Jurkat, Clone E6-1 (cell line): ENCODE measurements at regions not wholly inside any gene's neighbourhood (a gene's known extent, or its start where the extent isn't known, plus 50 kb on each side); places are given as distances from the start of the nearest gene placed in this dataset.
"Not testable (repeated sequence)": the region's sequence is repeated elsewhere in the genome, so short reads cannot be mapped to it uniquely, and the experiment has no call there.

Experiments used
- DNase-seq: peaks from one replicate; pipeline ENCODE4 v3.0.0-alpha.2; 2011; ENCODE audit warnings: low read depth, low spot score
- H3K4me3 ChIP-seq: 2 replicates; pipeline ENCODE4 v1.5.1; 2011; ENCODE audit warnings: mild to moderate bottlenecking, low read length, control low read depth, moderate library complexity

DNA sequence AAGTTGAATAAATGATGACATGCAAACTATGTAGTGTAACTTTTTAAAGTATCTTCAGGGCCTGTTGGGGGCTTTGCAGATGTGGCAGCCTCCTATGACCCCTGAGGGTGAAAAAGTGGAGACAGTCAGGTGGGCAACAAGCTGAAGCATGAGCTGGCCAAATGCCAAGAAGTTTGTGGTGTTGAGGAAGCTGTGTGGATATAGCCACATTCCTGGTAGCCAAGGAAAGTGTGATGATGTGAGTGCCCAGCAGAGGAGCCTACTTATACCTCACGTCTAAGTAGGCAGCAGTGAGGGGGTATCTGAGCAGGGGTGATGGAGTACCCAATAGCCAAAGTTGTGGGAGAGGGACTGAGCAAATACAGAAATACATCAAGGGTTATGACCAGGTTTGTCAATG, 621.2 kb upstream of the CDH6 start:
- DNase-seq: no peak

GRCh38 chr5:30561771-30562170, 631.7 kb upstream of the CDH6 start:
- H3K4me3 ChIP-seq: no peak overlapping the region
- DNase-seq: no peak

More for the DNA sequence above, 621.2 kb upstream of the CDH6 start:
- H3K4me3 ChIP-seq: no peak overlapping the region

- no peak overlapping the region for H3K4me3 ChIP-seq
- DNase-seq: no peak
Observed at GRCh38 chr5:30551618-30552017, 641.9 kb upstream of the CDH6 start.

DNA sequence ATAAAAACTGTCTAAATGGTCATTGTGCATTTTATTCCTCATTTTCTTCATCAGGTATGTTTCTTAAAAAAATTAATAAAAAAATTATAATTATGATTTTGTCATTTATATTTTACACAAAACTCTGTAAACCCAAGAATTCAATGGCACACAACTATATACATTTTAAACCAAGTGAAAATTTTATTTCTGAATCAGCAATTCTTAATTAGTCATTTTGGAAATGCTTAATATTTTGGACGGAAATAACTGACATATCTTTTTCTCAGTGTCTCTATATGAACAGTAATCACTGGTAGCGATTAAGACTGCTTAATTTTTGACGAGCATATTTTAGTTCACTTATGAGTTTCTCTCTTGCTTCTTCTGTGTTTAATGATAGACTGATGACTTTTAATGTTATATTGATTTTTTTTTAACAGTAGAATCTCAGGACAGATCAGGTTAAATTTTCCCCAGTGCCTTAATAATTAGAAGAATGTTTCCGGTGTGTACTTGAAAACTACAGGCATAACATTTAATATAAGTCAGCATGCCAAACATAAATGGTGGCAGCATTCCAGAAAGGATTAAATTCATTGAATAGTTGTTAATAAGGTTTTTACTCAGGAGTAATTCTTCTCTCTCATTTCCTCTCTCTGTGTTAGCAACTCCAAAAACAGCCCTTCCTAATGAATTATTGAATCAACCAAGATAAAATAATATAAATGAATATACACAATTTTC, 644.7 kb upstream of the CDH6 start:
- DNase-seq: no peak
- no peak overlapping the region for H3K4me3 ChIP-seq

- DNase-seq: no peak
- H3K4me3 ChIP-seq: no peak overlapping the region
Observed at GRCh38 chr5:30540150-30540549, 653.3 kb upstream of the CDH6 start.

DNA sequence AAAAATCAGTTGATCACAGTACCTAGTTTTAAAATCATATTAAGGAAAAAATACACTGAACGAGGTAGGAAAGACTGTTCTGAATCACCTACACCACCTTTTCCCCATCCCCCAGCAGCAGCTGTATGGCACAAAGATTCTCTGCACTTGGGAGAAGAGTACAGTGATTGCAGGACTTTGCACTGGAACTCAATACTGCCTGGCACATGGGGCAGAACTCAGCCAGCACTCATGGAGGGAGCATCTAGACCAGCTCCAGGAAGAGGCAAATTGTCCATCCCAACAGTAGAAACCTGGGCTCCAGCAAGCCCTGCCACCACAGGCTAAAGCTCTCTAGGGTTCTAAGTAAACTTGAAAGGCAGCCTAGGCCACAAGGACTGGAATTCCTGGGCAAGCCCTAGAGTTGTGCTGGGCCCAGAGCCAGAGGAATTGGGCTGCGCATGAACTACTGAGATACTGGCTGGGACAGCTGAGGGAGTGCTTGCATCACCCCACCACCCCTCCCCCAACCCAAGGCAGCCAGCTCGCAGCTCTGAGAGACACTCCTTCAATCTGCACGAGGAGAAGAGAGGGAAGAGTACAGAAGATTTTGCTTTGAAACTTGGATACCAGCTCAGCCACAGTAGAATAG, 654.4 kb upstream of the CDH6 start:
- DNase-seq: no peak
- no peak overlapping the region for H3K4me3 ChIP-seq

- DNase-seq: no peak
- no peak overlapping the region for H3K4me3 ChIP-seq
Observed at GRCh38 chr5:30525353-30525752, 668.1 kb upstream of the CDH6 start.

GRCh38 chr5:30524428-30524827, 669.1 kb upstream of the CDH6 start:
- no peak for DNase-seq
- no peak overlapping the region for H3K4me3 ChIP-seq

DNA sequence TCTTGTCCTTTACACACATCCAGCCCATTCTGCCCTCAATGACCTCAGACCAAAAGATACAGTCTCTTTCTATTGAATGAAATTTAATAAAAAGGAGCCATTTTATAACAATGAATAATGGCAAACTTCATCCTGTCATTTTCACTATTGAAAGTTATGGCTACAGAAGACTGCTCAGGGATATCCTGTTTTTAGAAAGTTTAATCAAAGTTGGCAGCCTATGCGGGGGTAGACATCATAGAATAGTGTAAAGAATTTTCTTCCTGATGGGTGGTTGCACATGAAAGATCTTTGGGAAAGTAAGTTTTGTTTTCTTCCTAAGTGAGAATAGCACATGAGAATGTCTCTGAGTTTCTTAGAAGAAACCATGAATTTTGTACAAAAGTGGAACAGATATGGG, 670.4 kb upstream of the CDH6 start:
- H3K4me3 ChIP-seq: no peak overlapping the region
- no peak for DNase-seq

- no peak overlapping the region for H3K4me3 ChIP-seq
- no peak for DNase-seq
Observed at GRCh38 chr5:30505014-30505886, 688.2 kb upstream of the CDH6 start.

- H3K4me3 ChIP-seq: no peak overlapping the region
- no peak for DNase-seq
Observed at GRCh38 chr5:30502277-30502676, 691.2 kb upstream of the CDH6 start.

GRCh38 chr5:30501065-30501464, 692.4 kb upstream of the CDH6 start:
- H3K4me3 ChIP-seq: no peak overlapping the region
- no peak for DNase-seq

DNA sequence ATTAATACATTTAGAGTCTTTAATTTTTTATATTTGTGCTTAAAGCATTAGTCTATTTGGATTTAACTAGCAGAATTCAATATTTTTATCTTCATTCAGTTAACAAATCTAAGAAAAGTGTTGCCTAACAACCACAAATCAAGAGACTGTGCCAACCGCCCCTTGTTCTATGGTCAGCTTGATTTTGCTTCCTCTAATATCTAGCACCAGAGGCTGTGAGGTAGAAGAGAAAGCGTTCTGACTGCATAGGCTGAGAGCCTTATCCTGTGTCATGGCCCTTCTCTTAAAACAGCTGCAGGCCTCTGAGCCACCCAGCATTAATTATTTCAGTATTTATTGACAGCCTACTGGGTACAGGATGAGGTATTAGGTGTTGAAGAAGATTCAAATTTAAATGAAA, 693.0 kb upstream of the CDH6 start:
- DNase-seq: no peak
- no peak overlapping the region for H3K4me3 ChIP-seq

- no peak overlapping the region for H3K4me3 ChIP-seq
Observed at GRCh38 chr5:30499402-30499801, 694.1 kb upstream of the CDH6 start.

DNA sequence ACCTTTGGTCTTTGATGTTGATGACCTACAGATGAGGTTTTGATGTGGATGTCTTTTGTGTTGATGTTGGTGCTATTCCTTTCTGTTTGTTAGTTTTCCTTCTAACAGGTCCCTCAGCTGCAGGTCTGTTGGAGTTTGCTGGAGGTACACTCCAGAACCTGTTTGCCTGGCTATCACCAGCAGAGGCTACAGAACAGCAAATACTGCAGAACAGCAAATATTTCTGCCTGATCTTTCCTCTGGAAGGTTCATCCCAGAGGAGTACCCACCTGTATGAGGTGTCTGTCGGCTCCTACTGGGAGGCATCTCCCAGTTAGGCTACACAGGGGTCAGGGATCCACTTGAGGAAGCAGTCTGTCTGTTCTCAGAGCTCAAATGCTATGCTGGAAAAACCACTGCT, 694.5 kb upstream of the CDH6 start:
- H3K4me3 ChIP-seq: no peak overlapping the region

More at GRCh38 chr5:30499402-30499801, 694.1 kb upstream of the CDH6 start:
- DNase-seq: no peak

DNA sequence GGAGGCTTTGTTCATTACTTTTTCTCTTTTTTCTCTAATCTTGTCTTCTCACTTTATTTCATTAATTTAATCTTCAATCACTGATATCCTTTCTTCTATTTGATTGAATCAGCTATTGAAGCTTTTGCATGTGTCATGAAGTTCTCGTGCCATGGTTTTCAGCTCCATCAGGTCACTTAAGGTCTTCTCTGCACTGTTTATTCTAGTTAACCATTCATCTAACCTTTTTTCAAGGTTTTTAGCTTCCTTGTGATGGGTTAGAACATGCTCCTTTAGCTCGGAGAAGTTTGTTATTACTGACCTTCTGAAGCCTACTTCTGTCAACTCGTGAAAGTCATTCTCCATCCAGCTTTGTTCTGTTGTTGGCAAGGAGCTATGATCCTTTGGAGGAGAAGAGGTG, 695.0 kb upstream of the CDH6 start:
- not testable (repeated sequence) for DNase-seq, H3K4me3 ChIP-seq

More for the DNA sequence above, 694.5 kb upstream of the CDH6 start:
- no peak for DNase-seq

DNA sequence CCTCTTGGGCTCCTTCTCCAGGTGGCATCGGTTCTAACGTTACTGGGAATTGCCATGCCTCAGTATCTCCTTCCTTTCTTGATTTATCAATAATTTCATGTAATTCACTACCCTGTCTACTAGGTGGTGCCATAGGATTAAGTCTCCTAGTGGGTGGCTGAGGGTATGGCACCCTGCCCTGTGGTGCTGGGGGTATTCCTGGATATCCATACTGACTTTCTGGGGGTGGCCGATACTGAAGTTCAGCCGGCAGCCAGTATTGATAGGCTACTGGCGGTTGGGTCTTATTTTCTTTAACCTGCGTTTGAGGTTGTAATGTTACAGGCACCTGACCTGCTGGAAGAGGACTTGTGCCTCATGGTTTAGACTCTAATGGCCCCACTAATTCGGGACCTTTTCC, 699.4 kb upstream of the CDH6 start:
- DNase-seq: not testable (repeated sequence)

DNA sequence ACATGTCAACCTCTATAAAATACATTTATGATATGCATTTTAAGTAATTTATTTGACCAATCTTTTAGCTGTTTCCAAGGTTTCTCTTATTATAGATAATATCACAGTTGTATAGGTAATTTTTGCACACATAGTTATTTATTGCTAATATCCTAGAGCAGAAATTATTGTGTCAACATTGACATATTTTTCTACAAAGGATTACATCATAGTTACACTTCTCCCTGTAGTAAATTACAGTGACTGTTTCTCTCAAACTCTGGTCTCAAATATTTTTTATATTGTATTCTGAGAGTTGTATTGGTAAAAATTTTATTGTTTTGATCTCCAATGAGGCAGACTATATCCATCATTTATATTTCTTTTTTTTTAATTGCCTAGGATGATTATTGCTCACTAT, 714.4 kb upstream of the CDH6 start:
- H3K4me3 ChIP-seq: no peak overlapping the region
- no peak for DNase-seq

More for the DNA sequence above, 699.4 kb upstream of the CDH6 start:
- H3K4me3 ChIP-seq: not testable (repeated sequence)

GRCh38 chr5:30475429-30475828, 718.1 kb upstream of the CDH6 start:
- no peak for DNase-seq
- no peak overlapping the region for H3K4me3 ChIP-seq

GRCh38 chr5:30469691-30470090, 723.8 kb upstream of the CDH6 start:
- no peak for DNase-seq
- no peak overlapping the region for H3K4me3 ChIP-seq
